HG03097 (cell line): ENCODE measurements at regions not wholly inside any gene's neighbourhood (a gene's known extent, or its start where the extent isn't known, plus 50 kb on each side); places are given as distances from the start of the nearest gene placed in this dataset.

ENCODE experiments used
- ATAC-seq: cut with Tn5 transposase; IDR thresholded peaks from one replicate; pipeline ENCODE4 v1.9.1; 2021; ENCODE audit not compliant: unreplicated experiment, low FRiP score

- ATAC-seq: no peak
Measured at GRCh38 chrX:9414416-9414815, 50.4 kb upstream of the TBL1X start.
